ENCODE measurements at regions not wholly inside any gene's neighbourhood (a gene's known extent, or its start where the extent isn't known, plus 50 kb on each side); places are given as distances from the start of the nearest gene placed in this dataset.

- Mint-ChIP-seq H3K27ac (no peak overlapping the region), H3K9me3 (no peaks in the 10 kb centered on the region), H3K4me3 (peak overlapping the region; percentile 71), H3K36me3 (peaks cover 4% of the 10 kb centered on the region), H3K4me1 (ENCODE audit: unreplicated experiment) (peaks cover 9% of the 10 kb centered on the region), H3K27me3 (peaks cover 22% of the 10 kb centered on the region)
- DNase-seq (ENCODE audit: extremely low spot score, unreplicated experiment) = no peak
- TF ChIP-seq CTCF (conservative IDR thresholded peaks at IDR 0.05) = no peak
Measured at GRCh38 chr6:27757307-27757706, 154.9 kb downstream of the OR2B2 start.

- no peak for TF ChIP-seq CTCF (conservative IDR thresholded peaks at IDR 0.05)
- Mint-ChIP-seq H3K27ac (no peak overlapping the region), H3K27me3 (peaks cover 24% of the 10 kb centered on the region), H3K9me3 (no peaks in the 10 kb centered on the region), H3K4me3 (no peak overlapping the region), H3K36me3 (peaks cover 4% of the 10 kb centered on the region), H3K4me1 (ENCODE audit: unreplicated experiment) (peaks cover 4% of the 10 kb centered on the region)
- no peak for DNase-seq (ENCODE audit: extremely low spot score, unreplicated experiment)
Measured at GRCh38 chr6:27755768-27756167, 156.4 kb downstream of the OR2B2 start.

GRCh38 chr6:27754408-27754782 lies 157.8 kb downstream of the OR2B2 start:
- Mint-ChIP-seq H3K27ac (peak overlapping the region; percentile 88), H3K36me3 (peaks cover 4% of the 10 kb centered on the region), H3K27me3 (peaks cover 24% of the 10 kb centered on the region), H3K4me3 (peak overlapping the region; percentile 91), H3K9me3 (no peaks in the 10 kb centered on the region), H3K4me1 (ENCODE audit: unreplicated experiment) (peaks cover 4% of the 10 kb centered on the region)
- no peak for TF ChIP-seq CTCF (conservative IDR thresholded peaks at IDR 0.05)
- DNase-seq (ENCODE audit: extremely low spot score, unreplicated experiment) = no peak

DNA sequence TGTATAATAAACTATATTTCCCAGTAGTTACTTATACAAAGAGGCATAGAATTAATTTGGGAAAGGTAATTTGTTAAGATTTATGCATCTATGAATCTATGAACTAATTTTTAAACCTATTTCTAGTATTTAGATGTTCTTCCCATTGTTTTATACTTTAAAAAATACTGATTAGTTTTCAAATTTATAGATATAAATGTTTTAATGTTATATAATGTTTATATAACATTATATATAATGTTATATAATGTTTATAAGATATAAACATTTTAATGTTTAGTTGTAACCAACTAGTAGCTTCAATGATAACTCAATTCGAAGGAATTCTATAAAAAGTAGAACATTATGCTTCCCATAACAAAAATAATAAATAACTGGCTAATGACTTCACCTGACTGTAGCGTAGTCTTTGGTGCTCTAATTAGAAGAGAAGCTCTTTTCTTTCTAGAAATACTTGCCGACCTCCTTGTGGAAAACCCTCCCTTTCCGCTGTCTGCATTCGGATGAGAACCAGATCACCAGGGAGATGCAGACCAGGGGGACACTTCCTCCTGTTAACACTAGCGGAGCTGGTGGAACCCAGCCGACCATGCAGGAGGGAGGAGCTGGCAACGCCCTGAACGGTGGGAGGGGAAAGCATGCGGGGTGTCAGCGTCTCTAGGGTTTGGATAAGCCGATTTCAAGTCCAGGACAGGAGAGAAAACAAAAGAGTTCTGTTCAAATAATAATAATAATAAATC lies 158.4 kb downstream of the OR2B2 start:
- Mint-ChIP-seq H3K9me3 (no peaks in the 10 kb centered on the region), H3K27me3 (peaks cover 24% of the 10 kb centered on the region)

GRCh38 chr6:27752038-27752885 lies 159.9 kb downstream of the OR2B2 start:
- Mint-ChIP-seq H3K9me3 (no peaks in the 10 kb centered on the region), H3K4me3 (peak overlapping the region; percentile 99), H3K4me1 (ENCODE audit: unreplicated experiment) (peaks cover 4% of the 10 kb centered on the region), H3K36me3 (peaks cover 4% of the 10 kb centered on the region), H3K27ac (peak overlapping the region; percentile 99), H3K27me3 (peaks cover 24% of the 10 kb centered on the region)
- peak; percentile 88 for TF ChIP-seq CTCF (conservative IDR thresholded peaks at IDR 0.05)
- DNase-seq (ENCODE audit: extremely low spot score, unreplicated experiment) = no peak

More for the DNA sequence above, 158.4 kb downstream of the OR2B2 start:
- H3K27ac Mint-ChIP-seq = peak overlapping the region; percentile 99
- H3K4me3 Mint-ChIP-seq = peak overlapping the region; percentile 99
- TF ChIP-seq CTCF (conservative IDR thresholded peaks at IDR 0.05) = peak; percentile 49
- H3K36me3 Mint-ChIP-seq = peaks cover 4% of the 10 kb centered on the region
- peaks cover 4% of the 10 kb centered on the region for H3K4me1 Mint-ChIP-seq (ENCODE audit: unreplicated experiment)
- peak; percentile 75 for DNase-seq (ENCODE audit: extremely low spot score, unreplicated experiment)

Data from type B pancreatic cell (in vitro differentiated cells).